GOT3 (cell line): ENCODE measurements at regions not wholly inside any gene's neighbourhood (a gene's known extent, or its start where the extent isn't known, plus 50 kb on each side); places are given as distances from the start of the nearest gene placed in this dataset.

Experiments used
- DNase-seq: peaks from one replicate; lab custom pipeline; 2025; ENCODE audit warnings: mixed read lengths; lab: John Stamatoyannopoulos, UW

DNA sequence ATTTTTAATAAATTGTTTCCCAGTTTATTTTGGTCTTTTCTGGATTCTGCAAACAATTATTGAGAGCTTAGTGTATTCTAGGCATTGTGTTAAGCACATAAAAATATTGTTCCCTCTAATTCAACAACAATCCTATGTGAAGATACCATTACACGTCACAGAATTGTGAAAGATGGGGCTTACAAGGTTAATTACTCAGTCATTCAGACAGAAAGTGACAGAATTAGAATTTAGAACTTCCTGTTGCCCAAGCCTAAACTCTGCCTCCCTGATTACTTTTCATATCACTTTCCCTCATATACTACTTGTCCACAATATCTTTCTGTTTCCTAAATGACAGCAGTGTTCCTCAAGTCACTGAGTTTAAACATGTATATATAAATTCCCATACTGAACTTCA lies 186.7 kb upstream of the VEGFC start:
- DNase-seq = no peak

DNA sequence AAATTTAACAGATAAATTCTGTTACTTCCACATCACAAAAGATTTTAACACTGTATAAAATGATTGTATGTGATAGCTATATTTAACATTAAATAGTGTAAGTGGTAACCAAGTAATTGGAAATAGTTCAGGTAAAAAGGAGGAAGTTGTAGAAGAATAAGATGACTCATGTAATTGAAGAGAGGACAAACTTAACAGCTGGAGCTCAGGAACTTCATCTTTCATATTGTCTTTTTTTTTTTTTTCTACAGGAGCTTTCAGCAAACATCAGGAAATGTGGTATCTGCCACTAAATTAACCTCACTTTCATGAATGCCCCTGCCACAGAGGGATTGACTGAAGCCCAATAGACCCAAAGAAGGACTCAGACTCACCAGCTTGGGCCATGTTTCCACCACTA lies 188.4 kb upstream of the VEGFC start:
- DNase-seq = no peak

DNA sequence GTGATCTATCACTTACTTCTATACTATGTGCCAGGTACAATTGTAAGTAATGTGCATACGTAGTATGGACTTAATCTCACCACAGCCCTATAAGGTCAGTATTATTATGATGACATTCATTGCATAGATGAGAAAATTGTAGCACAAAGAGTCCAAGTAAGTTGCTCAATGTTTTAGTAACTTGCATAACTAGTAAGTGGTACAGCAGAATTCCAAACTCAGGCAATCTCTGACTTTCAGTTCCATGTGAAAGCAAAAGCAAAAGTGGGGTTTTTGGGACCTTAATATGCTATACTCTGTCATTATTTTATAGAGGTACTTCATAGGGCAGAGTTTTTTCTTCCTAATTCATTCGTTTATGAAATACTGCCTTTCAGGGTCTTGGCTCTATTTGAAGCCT lies 188.8 kb upstream of the VEGFC start:
- DNase-seq = no peak

DNA sequence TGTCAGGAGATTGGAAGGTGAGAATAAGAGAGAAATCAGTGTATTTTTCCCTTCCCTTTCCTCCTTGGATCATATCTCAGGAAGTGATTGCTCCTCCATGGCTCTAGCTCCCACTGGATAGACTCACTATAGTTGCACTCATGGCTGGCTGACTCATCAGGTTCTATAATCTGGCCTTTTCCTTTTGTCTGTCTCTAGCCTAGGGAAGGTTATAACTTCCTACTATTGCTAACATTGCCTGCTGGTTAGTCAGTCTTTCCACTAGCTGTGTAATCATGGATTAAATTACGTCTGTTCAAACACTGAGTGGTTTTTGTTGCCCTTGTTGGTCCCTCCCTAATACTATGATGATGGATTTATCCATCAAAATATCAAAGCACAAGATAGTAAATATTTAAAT lies 195.5 kb upstream of the VEGFC start:
- DNase-seq = no peak

DNA sequence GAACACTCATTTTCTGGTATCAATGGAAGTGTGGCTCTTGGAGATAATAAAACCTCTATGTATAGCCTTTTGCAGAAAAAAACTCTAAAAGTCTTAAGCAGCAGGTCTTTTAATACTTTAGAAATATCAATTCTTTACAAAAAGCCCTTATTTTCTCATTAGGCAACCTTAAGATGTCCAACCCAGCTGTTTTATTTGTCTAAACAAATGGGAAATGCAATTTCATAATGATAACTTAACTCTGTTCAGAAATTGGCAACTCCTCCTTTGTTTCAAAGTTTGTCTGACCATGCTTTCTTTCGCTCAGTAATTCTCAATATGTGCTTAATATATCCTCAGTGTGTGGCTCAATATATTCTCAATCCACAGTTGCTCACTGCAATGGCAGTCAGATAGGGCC lies 196.5 kb upstream of the VEGFC start:
- no peak for DNase-seq

DNA sequence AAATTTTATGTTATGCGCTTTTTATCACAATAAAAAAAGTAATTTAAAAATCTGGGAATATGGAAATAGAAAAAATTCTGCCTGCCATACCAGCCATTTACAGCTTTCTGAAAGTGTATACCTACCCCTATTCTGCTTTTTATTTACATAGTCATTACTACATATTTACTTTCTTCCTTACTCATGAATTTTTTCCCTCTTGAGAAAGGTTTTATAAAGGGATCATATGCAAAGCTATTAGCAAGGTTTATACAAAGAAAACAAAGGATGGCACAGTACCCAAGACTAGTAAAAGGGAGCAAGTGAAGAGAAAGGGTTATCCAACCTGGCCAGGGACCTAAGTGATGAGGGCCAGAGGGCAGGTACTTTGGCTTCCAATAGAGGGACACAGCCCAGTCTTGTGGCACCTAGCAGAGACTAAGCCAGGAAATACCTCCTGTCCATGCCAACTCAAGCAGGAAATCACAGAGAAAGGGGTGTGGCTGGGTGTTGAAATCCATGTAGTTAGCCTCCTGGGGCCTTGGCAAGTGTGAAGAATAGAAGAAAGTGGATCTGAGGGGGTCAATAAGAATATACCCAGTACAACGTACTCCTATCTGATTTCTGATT lies 207.3 kb upstream of the VEGFC start:
- no peak for DNase-seq

DNA sequence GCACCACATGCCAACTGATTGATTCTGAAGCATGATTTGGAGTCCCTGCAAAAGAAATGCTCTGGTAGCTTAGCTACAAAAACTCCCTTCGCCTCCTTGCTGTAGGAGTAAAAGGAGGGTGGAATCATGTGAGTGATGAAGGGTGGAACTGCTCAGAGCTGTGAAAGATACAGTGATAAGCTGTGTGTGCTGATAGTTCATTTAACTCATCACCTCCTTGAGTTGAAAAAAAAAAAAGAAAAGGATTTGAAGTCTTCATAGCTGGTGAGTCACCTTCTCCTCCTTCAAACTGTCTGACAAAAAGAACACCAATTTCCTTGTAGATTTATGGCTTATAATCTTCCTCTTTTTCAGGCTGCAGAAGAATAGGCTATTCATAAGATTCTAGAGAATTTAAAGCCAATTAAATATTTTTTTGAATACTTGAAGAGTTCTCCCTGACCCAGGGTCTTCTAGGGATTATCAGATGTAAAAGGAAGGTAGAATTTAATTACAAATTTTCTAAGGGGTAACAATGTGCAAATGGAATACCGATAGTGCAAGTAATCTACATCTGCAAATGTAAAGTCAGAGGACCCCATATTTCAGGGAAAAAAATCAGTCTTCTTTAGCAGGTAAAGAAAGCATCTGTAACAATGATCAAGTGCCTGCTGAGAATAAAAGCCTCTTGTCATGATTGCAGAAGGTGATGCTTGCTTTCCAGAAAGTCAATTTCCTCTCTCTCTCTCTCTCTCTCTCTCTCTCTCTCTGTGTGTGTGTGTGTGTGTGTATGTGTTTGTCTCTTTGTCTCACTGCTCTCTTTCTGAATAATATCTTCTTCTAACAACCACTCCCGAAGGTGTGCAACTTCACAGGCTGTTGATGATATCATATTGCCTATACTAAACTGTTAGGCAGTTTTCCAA lies 208.8 kb upstream of the VEGFC start:
- no peak for DNase-seq

DNA sequence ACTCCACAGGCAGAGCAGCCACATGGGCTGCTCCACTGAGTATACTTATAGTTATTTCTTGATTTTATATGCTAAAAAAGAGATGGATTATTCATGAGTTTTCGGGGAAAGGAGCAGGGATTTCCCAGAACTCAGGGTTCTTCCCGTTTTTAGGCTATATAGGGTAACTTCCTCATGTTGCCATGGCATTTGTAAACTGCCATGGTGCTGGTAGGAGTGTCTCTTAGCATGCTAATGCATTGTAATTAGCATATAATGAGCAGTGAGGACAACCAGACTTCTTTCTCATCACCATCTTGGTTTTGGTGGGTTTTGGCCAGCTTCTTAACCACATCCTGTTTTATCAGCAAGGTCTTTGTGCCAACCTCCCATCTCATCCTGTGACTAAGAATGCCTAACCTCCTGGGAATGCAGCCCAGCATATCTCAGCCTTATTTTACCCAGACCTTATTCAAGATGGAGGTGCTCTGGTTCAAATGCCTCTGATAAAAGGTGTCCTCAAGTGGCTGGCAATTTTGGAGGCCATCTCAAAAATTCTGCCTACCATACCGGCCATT lies 213.0 kb upstream of the VEGFC start:
- no peak for DNase-seq

DNA sequence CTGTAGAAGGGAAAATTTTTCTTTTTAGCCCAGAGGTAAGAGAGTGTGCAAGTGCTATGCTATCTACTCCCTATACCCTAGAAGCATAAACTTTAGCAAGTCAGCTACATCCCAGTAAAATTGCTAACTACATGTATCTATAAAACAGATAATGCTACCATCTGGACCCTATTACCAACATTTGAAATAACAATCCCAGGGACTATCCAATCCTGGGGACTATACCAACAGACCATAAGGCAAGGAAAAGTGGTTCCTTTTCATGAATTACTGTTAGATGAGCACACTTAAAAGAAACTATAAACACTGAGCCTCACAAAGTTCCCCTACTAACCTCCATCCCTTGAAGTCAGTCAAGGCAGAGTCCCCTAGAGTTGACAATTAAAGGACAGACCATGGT lies 213.6 kb upstream of the VEGFC start:
- no peak for DNase-seq

DNA sequence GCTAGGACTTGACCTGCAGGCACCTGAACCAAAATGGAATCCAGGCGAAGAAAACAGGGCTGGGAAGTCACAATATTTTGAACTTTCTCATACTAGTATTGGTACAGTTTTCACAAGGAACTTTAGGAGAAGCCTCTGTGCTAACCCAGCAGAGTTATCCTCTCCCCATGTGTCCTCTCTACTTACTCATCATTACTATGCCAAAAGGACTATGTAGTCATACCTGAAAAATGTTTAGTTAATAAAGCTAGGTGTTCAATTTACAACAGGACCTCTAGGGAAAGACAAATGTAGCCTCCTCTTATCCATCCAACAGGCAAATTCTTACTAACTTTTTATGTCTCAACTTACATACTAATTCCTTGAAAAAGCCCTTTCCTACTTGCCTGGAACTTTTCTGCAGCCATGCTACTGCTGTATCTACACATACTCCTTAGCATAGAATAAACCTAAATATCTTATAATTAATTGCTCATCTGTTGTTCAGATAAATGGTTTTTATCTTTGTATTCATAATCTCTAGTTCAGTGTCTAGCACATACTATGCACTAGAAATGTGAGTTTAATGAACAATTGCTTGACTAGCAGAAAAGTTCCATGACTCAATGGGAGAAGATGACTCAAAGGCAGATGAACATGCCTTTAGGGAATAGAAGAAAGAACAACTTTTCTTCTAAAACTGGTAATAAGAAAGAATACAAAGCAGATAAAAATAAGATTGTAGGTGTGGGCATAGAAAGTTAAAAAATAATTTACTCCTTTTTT lies 215.5 kb upstream of the VEGFC start:
- no peak for DNase-seq

DNA sequence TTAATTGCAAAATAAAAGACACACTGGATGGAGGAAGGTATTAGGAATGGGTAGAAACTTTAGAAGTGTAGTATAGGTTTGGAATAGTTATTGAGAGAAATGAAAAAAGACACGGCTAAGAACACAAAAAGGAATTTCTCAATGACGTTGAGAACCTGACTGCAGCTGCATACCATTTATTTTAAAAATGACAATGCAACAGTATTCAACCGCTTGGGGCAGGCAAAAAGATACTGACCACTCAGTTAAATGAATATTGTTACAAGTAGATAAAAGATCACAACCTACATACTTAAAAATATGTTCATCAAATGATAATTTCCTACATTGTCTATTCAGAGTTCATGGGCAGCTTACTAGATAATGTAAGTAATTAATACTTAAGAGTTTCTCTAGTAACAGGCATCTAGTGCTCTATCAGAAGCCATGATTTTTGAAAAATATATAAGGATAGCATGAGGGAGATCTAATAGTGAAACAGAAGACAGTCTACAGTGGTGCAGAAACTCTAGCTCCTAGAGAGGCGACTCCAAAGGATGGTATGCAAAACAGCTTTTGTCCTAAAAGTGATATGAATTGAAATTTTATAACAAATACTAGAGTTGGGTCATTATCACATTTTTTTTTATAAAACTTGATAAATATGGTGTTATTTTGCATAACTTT lies 216.2 kb upstream of the VEGFC start:
- no peak for DNase-seq

DNA sequence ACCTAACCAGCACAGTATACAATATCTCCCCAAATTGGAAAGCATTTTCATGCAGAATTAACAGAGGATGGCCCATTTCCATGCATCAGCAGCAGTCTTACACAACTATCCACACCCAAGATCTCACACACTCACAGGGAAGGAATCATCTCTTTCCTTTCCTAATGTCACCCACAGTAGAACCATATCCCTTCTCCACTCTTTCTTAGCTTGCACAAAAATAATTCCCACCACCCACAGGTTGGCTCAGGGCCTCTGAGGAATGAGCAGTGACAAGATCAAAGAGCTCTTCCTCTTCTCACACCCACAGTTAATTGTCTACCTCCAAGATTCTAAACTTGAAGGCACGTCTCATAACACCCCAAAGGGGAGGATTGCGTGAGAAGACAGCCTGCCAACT lies 217.7 kb upstream of the VEGFC start:
- no peak for DNase-seq

DNA sequence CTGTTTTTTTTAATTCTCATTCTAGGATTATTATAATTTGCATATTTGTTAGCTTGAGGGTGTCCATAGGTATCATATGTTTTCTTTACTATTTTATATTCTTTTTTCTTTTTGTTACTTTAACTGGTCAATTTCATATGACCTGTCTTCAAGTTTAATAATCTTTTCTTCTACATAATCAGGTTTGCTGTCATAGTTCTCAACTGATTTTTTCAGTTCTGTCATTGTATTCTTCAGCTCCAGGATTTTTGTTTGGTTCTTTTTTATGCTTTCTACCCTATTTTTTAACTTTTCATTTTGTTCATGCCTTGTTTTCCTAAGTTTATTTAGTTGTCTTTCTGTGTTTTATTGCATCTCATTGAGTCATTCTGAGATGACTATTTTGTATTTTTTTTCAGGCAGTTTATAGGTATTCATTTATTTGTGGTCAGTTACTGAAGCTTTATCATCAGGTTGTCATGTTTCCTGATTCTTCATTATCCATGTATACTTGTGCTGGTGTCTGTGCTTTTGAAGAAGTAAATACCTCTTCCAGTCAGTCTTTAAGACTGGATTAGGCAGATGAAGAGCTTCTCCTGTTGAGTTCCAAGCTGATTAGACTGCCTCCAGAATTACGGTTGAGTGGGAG lies 220.3 kb upstream of the VEGFC start:
- no peak for DNase-seq

DNA sequence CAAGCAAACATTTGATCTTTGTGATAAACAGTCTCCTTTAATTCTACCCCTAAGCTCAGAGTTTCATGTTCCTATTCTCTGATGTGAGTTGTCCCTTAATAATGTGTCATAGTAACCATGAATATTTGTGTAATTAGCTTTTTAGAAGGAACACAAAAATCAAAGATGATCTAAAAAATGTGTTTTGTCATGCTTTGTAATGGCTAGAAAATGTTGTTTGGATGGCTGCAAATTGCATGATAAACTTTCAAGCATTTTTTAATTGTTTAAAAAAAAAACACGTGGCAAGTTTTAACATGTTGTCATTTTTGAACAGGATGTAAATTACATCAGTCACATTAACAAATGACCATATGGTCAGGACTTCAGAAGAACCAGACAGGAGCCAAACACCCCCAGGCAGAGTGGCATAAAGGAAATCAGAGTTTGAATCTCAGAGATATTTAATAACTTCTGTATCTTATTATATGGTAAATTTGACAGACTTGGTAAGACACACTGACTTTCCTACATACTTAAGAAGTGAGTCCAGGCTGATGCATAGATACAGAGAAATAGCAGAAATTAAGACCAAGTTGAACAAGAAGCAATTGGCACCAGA lies 223.9 kb upstream of the VEGFC start:
- no peak for DNase-seq

DNA sequence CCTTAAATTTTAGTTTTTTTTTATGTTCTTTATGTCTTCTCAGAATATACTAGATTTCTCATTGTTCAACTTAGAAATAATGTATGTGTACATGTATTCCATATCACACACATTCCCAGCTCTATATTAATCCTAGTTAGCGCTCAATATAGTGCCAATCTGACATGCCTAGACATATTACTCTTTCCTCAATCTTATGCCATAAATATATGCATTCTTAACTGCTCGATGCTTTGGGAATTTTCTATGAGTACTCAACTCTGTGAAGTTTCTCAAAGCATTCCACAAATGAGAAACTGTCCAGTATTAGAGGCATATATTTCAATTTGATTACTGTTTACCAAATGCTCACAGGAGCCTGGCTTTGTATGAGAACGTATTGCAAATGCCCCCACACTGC lies 231.2 kb upstream of the VEGFC start:
- DNase-seq = no peak

DNA sequence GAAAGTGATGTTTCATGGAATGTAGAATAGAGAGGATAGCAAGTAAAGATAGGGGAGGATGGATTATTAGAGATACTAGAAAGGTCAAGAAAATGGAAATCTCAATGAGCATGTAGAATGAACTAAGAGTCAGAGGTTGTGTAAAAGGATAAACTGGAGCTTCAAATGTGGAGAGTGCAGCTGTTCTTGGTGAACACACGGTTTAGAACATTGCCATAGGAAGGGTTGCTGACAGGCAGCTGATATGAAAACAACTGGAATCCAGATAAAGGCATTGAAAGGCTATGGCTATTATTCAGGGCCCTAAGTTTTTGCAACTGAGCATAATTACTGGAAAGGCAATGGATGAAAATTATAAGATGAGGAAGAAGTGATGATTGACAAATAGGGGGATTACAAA lies 239.6 kb upstream of the VEGFC start:
- DNase-seq = no peak

DNA sequence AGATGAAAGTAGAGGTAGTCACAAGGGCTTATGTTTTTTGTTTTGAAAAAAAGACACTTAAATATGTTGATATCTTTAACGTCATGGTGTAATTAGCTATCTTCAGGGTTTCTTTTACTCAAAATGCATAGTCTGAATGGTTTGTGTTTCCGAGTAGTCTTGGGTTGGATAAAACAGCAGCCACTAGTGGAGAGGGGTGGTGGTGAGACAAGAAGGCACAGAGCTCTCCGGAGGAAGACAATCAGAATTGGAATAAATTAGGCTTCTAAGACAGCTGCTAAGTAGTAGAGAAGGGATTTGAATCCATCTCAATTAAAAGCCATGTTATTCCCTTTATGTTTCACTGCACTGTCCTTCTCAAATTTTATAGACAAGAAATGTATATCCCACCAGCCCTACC lies 240.4 kb upstream of the VEGFC start:
- no peak for DNase-seq

DNA sequence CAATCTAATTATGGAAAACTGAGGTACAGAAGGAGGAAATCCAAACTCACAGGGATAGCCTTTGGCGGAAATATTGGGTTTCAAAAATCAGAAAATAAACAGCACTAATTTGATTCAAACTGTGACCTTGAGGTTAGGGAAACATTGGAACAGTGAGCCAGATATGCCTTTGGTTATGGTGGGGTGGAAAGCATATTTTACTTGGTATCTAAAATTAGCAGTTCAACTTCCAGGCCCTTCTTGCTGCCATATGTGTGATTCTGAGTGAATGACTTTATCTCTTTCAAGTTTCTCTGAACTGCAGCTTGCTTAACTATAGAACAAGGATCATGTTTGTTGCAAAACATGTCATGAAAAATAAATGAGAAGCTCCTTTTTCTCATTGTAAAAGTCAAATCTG lies 240.9 kb upstream of the VEGFC start:
- DNase-seq = no peak

DNA sequence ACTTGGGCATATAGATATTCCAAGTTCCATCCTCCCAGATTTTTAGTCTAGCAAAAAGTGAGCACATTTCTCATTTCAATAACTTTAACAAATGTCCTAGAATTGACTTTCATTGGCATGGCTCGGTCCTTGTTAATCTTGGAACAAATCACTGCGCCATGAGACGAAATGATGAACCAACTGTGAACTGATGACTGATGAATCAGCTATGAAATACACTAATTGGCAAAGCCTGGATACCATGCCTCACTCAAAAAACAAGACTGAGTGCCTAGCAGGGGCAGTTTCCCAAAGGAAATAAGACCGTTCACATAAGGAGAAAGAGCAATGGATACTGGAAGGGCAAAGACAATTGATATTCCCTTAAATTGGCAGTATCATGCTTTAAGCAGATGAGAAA lies 248.6 kb upstream of the VEGFC start:
- no peak for DNase-seq

DNA sequence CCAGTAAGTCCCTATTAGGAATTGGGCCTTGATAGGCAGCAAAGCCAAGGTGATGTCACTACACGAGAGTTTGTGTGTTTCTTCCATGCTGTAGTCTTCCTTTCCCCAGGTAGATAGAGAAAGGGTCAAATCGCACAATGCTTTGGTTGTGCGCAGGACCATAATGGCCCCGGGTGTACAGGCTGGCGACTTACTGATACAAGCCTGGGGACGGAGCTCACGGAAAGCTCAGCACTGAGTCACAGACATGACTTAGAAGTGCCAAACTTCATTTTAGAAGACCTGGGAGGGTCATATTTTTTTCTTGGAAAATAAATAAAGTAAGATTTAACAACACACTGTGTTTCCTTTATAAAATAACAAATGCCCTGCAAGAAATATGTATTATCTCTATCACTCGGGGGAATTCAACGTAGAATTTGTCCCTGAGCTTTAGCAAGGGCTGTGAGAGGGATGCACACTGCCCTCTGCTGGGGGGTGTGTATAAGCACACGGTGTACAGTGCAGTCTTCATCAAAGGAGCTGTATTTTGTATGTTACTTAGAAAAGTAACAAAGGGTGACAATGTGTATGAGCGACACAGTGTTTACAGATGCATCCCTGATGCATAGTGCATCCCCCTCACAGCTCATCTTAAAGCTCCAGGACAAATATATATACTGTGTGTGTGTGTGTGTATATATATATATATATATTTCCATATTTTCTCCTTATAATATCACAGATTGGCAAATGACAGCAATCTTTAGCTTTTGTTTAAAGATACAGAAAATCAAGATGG lies 254.5 kb upstream of the VEGFC start:
- no peak for DNase-seq

DNA sequence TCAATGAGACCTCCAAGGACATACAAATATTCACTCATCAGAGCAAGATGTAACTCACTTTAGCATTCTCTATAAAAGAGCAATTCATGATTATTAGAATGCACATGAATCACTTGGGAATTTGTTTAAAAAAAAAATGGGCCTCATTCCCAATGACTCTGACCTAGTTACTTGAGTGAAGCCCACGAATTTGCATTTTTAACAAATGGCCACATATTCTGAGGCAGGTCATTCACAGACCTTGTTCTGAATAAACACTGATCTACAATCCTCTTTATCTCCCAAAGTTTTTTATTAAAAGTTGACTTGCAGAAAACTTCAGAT lies 255.1 kb upstream of the VEGFC start:
- no peak for DNase-seq
